ENCODE measurements at regions not wholly inside any gene's neighbourhood (a gene's known extent, or its start where the extent isn't known, plus 50 kb on each side); places are given as distances from the start of the nearest gene placed in this dataset.

DNA sequence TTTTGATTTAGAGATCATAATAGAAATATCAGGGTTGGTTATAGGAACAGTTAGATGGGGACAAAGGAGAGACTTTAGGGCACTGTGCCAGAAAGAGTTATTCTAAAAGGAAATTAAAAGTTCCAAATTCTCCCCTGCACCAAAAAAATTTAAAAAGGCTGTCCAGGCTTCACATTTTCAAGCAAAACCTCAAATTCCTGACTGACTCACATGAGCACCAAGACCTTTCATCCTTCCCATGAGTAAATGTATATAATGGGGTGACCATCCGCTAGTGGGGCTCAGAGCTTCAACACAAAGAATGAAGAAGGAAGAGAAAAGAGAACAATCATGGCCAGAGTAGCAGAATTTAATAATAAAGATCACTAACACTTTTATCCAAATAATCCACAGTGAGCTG is 131.6 kb upstream of the MROH9 start:
- no peak overlapping the region for H2BK15ac ChIP-seq (ENCODE audit: low read depth, low read length)
- H3K4me2 ChIP-seq (ENCODE audit: low read depth, low read length), result no peak overlapping the region
- DNase-seq, result peak; percentile 30
- CTCF ChIA-PET, result no interaction called here
- dilution Hi-C loops (cut with HindIII; ENCODE audit: low sequenced_read_pairs, unreplicated experiment) (no loop called here), in situ Hi-C loops (cut with MboI; ENCODE audit: low sequenced_read_pairs) (no loop called here), intact Hi-C loops (cut with micrococcal nuclease) (no loop called here)
- no peaks in the 10 kb centered on the region for H3K79me1 ChIP-seq (ENCODE audit: low read depth in 1 of 2, low read length in 2 of 2)
- H3K23ac ChIP-seq (ENCODE audit: low read depth, low read length), result no peak overlapping the region
- H2AK5ac ChIP-seq (ENCODE audit: low read depth, low read length), result no peak overlapping the region
- no peak overlapping the region for H3K4ac ChIP-seq (ENCODE audit: low read depth, low read length)
- 0 out of 2 replicates have a peak, but pooled peaks cover 3% of the 10 kb centered on the region for H3K9me1 ChIP-seq (ENCODE audit: insufficient read depth, low read length)
- no peak overlapping the region for H3K4me3 ChIP-seq (ENCODE audit: insufficient read depth, low read depth, low read length)
- no peaks in the 10 kb centered on the region for H4K20me1 ChIP-seq (ENCODE audit: insufficient read depth, low read length)
- no peaks in the 10 kb centered on the region for H3K36me3 ChIP-seq (ENCODE audit: control insufficient read depth, insufficient read depth, low read length)
- no peak overlapping the region for H3K56ac ChIP-seq (ENCODE audit: extremely low read depth, insufficient read depth, low read length)
- no peak overlapping the region for H3K9ac ChIP-seq (ENCODE audit: low read depth, low read length)
- H2BK120ac ChIP-seq (ENCODE audit: low read depth, low read length), result no peak overlapping the region
- ATAC-seq (ENCODE audit: low read depth), result no peak
- no CpG with 5 or more reads among the region's 1 CpG for WGBS, 2 experiments (ENCODE audit: extremely low coverage in 2 of 2, insufficient read length in 1 of 2)
- H3K18ac ChIP-seq (ENCODE audit: low read depth, low read length), result no peak overlapping the region
- H2BK5ac ChIP-seq (ENCODE audit: low read depth, low read length, poor library complexity, severe bottlenecking), result no peak overlapping the region
- no peak overlapping the region for H2AFZ ChIP-seq (replicated peaks; ENCODE audit: low read length, poor library complexity)
- H4K5ac ChIP-seq (ENCODE audit: low read depth, low read length), result no peak overlapping the region
- no peaks in the 10 kb centered on the region for H3K27me3 ChIP-seq (ENCODE audit: control insufficient read depth, insufficient read depth, low read length)
- TF ChIP-seq CHD1 (IDR thresholded peaks at IDR 0.05; ENCODE audit: low read depth, low read length), result no peak
- TF ChIP-seq RCOR1 (IDR thresholded peaks at IDR 0.05; ENCODE audit: insufficient replicate concordance, low read length), result no peak
- no peak for TF ChIP-seq MXI1 (IDR thresholded peaks at IDR 0.05; ENCODE audit: borderline replicate concordance, low read depth, low read length)
- TF ChIP-seq POLR2A (IDR thresholded peaks at IDR 0.05; ENCODE audit: low read depth, low read length), result no peak
- no peak for TF ChIP-seq CEBPB (IDR thresholded peaks at IDR 0.05; ENCODE audit: low read depth, low read length)
- TF ChIP-seq MAZ (IDR thresholded peaks at IDR 0.05; ENCODE audit: borderline replicate concordance, low read depth, low read length), result no peak
- TF ChIP-seq, protein P1, sequence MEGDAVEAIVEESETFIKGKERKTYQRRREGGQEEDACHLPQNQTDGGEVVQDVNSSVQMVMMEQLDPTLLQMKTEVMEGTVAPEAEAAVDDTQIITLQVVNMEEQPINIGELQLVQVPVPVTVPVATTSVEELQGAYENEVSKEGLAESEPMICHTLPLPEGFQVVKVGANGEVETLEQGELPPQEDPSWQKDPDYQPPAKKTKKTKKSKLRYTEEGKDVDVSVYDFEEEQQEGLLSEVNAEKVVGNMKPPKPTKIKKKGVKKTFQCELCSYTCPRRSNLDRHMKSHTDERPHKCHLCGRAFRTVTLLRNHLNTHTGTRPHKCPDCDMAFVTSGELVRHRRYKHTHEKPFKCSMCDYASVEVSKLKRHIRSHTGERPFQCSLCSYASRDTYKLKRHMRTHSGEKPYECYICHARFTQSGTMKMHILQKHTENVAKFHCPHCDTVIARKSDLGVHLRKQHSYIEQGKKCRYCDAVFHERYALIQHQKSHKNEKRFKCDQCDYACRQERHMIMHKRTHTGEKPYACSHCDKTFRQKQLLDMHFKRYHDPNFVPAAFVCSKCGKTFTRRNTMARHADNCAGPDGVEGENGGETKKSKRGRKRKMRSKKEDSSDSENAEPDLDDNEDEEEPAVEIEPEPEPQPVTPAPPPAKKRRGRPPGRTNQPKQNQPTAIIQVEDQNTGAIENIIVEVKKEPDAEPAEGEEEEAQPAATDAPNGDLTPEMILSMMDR (conservative IDR thresholded peaks at IDR 0.05; ENCODE audit: low read depth, low read length), result no peak
- no peak for TF ChIP-seq USF2 (IDR thresholded peaks at IDR 0.05; ENCODE audit: low read depth, low read length)
- no peak for TF ChIP-seq SMC3 (IDR thresholded peaks at IDR 0.05; ENCODE audit: low read depth, low read length)
- TF ChIP-seq NFE2L2 (IDR thresholded peaks at IDR 0.05; ENCODE audit: low read depth, low read length), result no peak
- no peak for TF ChIP-seq RFX5 (IDR thresholded peaks at IDR 0.05; ENCODE audit: low read depth, low read length)
- no peak for TF ChIP-seq ELK1 (IDR thresholded peaks at IDR 0.05; ENCODE audit: borderline replicate concordance, low read depth, low read length)
- TF ChIP-seq MAFK (IDR thresholded peaks at IDR 0.05; ENCODE audit: low read depth, low read length), result no peak
- H3K9me3 ChIP-seq (ENCODE audit: control insufficient read depth, insufficient read depth, low read length), result no peaks in the 10 kb centered on the region
- H4K8ac ChIP-seq (ENCODE audit: low read depth in 2 of 2, low read length in 2 of 2), result no peak overlapping the region
- no peak overlapping the region for H2BK20ac ChIP-seq (ENCODE audit: low read depth, low read length)
- H4K91ac ChIP-seq (ENCODE audit: insufficient read depth, low read depth, low read length), result no peak overlapping the region
- no peak overlapping the region for H2AK9ac ChIP-seq (replicated peaks; ENCODE audit: low read depth, low read length, poor library complexity)
- no TSS peak for BruUV-seq (replicated peaks)
- H3K4me1 ChIP-seq (ENCODE audit: control insufficient read depth, insufficient read depth, low read length), result peaks cover 11% of the 10 kb centered on the region
- POLR2A ChIA-PET (ENCODE audit: unreplicated experiment), result no interaction called here
- H3K14ac ChIP-seq (replicated peaks; ENCODE audit: low read depth, low read length), result no peak overlapping the region
- H3K27ac ChIP-seq (ENCODE audit: insufficient read depth, low read length), result no peak overlapping the region
